ENCODE measurements at regions not wholly inside any gene's neighbourhood (a gene's known extent, or its start where the extent isn't known, plus 50 kb on each side); places are given as distances from the start of the nearest gene placed in this dataset.
"Not testable (repeated sequence)": the region's sequence is repeated elsewhere in the genome, so short reads cannot be mapped to it uniquely, and the experiment has no call there.

DNA sequence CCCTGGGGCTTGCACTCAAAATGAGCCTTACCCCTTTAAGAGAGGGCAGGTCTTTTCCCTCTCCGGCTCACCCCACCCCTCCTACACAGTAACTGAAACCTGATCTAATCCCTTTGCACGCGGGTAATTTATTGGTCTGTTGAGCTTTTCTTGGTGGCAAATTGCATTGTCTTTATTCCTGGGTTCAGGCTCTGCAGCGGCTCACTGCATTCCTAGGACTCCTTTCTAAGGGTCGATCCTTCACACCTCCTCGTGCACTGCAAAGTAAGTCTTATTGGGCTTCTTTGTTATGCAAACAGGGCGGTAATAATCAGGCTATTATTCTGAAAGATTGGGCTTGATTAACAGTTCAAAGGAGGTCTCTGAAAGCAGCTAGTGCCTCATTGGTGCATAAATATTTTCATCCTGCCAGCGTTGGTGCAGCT, 74.7 kb downstream of the TBC1D28 start:
- TF ChIP-seq EZH2 (IDR thresholded peaks at IDR 0.05; ENCODE audit: borderline replicate concordance, low read depth, low read length, severe bottlenecking), result not testable (repeated sequence)
- TF ChIP-seq, protein P1, sequence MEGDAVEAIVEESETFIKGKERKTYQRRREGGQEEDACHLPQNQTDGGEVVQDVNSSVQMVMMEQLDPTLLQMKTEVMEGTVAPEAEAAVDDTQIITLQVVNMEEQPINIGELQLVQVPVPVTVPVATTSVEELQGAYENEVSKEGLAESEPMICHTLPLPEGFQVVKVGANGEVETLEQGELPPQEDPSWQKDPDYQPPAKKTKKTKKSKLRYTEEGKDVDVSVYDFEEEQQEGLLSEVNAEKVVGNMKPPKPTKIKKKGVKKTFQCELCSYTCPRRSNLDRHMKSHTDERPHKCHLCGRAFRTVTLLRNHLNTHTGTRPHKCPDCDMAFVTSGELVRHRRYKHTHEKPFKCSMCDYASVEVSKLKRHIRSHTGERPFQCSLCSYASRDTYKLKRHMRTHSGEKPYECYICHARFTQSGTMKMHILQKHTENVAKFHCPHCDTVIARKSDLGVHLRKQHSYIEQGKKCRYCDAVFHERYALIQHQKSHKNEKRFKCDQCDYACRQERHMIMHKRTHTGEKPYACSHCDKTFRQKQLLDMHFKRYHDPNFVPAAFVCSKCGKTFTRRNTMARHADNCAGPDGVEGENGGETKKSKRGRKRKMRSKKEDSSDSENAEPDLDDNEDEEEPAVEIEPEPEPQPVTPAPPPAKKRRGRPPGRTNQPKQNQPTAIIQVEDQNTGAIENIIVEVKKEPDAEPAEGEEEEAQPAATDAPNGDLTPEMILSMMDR (IDR thresholded peaks at IDR 0.05; ENCODE audit: borderline replicate concordance, extremely low read depth, low read length, poor library complexity, severe bottlenecking), result not testable (repeated sequence)

All from DND-41 (cell line).